Erythroblast (primary cell): ENCODE measurements at regions not wholly inside any gene's neighbourhood (a gene's known extent, or its start where the extent isn't known, plus 50 kb on each side); places are given as distances from the start of the nearest gene placed in this dataset.
A peak's percentile ranks its signal among the peaks of the same experiment; 100 is the strongest.
"Not testable (repeated sequence)": the region's sequence is repeated elsewhere in the genome, so short reads cannot be mapped to it uniquely, and the experiment has no call there.

ENCODE experiments used
- DNase-seq, 2 experiments: peaks; one replicate each; lab custom pipeline; 2025; lab: John Stamatoyannopoulos, UW
- GATA1 ChIP-seq: IDR thresholded peaks from 2 replicates; pipeline ENCODE4 v1.6.1; 2011; ENCODE audit warnings: low read depth, mild to moderate bottlenecking, control low read depth, low read length, moderate library complexity
- POLR2A ChIP-seq: IDR thresholded peaks from 2 replicates; pipeline ENCODE4 v1.6.1; 2011; ENCODE audit warnings: mild to moderate bottlenecking, low read length

DNA sequence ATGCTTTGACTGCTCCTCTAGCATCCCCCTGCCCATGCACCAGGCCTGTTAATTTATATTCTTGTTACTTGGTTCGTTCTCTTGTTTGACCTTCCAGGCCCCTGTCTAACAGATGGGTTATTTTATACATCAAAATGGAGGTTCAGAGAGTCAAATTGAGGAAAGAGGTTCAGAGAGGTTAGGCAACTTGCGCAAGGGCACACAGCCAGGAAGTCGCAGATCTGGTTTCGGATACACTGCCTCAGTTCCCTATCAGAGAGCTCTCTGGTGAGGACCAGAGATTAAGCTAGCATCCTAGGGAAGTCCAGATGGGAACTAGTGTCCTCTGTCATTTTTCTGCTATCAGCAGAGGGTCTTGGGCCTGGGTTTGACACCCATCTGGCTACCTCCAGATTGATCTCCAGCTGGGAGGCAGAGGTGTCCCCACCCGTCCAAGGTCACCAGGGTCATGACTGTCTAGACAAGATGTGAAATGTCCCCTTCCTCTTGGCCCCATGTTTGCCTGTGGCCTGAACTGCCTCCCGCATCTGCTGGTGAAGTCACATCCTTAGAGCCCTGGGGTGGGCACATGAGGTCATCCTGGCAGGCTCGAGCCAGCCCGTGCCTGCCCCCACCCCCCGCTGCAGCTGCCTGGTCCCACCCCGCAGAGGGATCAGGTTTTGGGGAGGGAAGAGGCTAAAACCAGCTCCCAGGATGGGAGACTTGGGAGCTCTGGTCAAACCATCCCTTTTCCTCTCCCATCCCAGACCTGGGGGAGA is 84.3 kb upstream of the NCOR2 start:
- TF ChIP-seq POLR2A (no peak), GATA1 (no peak)
- DNase-seq = no peak

DNA sequence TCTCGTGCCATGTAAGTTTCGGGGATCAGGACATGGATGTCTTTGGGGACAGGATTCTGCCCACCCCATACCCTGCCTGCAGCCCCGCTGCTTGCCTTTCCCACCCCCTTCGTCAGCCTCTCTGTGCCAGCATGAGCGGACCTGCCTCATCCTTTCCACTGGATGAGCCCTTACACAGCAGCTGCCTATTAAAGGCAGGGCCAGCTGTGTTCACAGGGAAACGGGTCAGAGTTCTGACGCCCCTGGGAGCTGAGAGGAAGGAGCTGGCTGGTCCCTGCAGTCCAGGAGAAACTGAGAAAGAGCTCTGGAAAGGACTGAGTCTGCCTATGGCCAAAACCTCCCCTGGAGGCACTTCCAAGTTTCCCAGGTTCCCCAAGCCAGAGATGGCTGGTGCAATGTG is 83.5 kb upstream of the NCOR2 start:
- no peak for DNase-seq
- TF ChIP-seq GATA1 = no peak
- no peak for TF ChIP-seq POLR2A

DNA sequence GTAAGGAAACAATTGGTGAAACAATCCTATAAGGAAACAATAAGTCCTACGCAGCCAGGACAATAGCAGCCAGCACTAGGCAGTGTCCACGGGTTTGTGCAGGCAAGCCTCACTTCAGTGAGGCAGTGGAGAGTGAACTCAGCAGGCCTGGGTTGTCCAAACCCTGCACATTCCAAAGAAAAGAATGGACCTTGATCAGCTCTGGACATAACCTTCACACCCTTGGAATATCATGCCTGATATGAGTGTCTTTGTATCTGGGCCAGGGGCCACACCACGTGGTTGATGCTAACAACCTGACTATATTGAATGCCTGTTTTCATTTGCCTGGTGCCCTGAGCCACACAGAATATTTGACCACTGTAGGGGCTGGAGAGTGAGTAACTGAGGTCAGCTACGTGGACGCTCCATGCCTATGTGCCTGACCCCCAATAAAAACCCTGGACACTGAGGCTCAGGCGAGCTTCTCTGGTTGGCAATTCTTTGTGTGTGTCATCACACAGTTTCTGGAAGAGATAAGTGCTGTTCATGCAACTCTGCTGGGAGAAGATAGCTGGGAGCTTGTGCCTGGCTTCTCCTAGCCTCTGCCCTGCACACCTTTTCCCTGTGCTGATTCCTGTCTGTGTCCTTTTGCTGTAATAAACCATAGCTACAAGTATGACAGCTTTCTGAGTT is 81.4 kb upstream of the NCOR2 start:
- TF ChIP-seq GATA1 = no peak
- no peak for TF ChIP-seq POLR2A
- peak; percentile 9 to 18 for DNase-seq

DNA sequence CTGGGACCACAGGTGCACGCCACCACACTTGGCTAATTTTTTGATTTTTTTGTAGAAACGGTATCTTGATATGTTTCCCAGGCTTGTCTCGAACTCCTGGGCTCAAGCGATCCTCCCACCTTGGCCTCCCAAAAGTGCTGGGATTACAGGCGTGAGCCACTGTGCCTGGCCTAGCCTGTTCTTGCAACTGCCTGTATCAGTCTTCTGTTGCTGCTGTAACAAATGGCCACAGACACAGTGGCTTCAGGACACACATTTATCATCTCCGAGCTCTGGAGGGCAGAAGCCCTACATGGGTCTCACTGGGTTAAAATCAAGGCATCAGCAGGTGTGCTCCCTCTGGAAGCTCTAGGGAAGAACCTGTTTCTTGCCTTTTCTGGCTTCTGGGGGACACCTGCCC is 79.9 kb upstream of the NCOR2 start:
- no peak for TF ChIP-seq POLR2A
- no peak for TF ChIP-seq GATA1
- DNase-seq = no peak

DNA sequence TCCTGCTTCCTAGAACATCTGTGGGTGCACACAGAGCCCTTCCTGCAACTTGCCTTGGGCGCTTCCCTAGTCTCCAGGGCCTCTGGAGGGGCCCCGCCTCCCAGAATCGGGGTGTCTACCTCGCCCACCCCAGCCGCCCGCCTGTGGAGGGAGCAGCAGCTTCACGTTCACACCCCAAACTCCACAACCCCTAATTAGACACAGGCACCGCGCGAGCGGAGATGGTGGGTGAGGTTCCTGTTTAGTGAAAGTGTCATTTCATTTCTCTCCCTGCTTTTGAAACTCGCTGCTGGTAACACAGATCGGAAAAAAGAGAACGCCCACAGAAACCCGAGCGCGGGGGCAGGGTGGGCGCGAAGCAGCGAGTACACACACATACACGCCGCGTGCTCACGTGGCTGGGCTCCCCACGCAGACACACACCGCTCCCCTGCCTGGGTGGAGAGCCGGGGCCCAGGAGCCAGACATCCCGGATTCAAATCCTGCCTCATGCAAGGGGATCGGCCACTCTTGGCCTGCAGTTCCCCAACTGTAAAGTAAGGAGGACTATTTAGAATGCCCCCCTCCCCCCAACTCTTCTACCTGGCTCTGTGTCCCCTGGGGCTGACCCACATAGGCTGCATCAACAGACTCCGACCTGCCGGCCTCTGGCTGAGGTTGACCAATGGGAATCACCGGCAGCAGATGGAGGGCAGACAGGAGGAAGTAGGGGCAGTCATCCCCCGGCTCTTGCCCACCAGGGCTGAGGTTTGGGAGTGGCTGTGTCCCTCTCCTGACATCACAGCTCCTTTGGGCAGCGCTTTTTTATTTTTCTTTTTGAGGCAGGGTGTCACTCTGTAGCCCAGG is 79.2 kb upstream of the NCOR2 start:
- no peak for DNase-seq
- TF ChIP-seq GATA1 = no peak
- no peak for TF ChIP-seq POLR2A

DNA sequence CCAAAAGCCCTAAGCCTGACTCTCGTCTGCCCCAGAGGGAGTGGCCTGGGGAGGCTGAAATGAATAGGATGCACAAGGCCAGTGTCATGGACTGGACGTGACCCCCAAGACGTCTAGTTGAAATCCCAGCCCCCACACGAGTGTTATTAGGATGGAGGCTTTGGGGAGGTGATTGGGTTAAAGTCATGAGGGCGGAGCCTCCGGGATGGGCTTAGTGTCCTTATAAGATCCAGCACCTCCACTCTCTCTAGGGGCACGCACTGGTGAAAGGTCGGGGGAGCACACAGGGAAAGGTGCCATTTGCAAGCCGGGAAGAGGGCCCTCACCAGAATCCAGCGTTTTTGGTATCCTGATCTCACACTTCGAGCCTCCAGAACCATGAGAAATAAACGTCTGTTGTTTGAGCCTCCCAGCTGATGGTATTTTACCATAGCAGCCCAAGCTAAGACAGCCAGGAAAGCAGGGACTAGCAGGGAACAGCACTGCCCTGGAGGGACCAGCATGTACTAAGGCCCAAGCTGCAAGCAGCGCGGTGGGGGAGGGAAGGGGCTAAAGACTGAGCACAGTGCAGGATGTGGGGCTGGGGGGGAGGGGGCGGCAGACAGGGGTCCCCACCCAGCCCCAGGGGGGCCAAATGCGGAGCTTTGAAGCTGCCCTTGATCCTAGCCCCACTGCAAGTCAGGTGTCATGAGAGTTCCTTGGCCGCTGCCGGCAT is 78.3 kb upstream of the NCOR2 start:
- no peak for DNase-seq
- no peak for TF ChIP-seq POLR2A
- no peak for TF ChIP-seq GATA1

DNA sequence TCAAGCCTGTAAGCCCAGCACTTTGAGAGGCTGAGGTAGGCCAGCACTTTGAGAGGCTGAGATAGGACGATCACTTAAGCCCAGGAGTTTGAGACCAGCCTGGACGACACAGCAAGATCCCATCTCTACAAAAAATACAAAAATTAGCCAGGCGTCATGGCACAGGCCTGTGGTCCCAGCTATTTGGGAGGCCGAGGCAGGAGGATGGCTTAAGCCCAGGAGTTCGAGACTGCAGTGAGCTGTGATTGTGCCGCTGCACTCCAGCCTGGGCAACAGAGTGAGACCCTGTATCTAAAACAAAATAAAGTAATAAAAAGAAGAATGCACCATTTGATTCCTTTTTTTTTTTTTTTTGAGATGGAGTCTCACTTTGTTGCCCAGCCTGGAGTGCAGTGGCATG is 76.4 kb upstream of the NCOR2 start:
- DNase-seq = not testable (repeated sequence)

DNA sequence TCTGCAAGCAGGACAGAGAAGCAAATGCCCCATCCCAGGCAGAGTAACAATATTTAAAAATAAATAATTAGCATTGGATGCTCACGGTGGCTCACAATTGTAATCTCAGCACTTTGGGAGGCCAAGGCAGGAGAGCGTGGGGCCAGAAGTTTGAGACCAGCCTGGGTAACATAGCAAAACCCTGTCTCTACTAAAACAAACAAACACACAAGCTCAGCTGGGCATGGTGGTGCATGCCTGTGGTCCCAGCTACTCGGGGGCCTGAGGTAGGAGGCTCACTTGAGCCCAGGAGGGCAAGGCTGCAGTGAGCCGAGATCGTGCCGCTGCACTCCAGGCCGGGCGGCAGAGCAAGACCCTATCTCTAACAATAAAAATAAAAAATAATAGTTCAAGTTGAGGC is 74.7 kb upstream of the NCOR2 start:
- no peak for TF ChIP-seq GATA1
- no peak for TF ChIP-seq POLR2A
- no peak for DNase-seq

DNA sequence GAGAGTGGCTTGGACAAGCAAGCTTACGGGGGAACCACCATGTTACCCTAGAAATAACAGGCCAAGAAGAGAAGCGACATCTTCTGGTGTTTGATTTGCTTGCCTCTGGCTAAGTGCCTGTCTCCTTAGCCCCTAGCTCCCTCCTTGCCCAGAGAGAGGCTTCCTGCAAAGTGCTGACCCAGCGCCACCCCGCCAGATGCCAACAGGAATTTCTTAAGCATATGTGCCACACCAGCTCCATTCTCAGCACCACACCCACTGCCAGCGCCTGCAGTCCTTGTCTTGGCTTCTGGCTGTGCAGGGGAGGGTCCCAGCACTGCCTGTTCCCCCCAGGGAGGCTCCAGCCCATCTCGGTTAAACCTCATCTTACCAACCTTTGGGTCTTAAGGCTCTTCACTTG is 74.2 kb upstream of the NCOR2 start:
- no peak for TF ChIP-seq POLR2A
- no peak for TF ChIP-seq GATA1
- DNase-seq = no peak

DNA sequence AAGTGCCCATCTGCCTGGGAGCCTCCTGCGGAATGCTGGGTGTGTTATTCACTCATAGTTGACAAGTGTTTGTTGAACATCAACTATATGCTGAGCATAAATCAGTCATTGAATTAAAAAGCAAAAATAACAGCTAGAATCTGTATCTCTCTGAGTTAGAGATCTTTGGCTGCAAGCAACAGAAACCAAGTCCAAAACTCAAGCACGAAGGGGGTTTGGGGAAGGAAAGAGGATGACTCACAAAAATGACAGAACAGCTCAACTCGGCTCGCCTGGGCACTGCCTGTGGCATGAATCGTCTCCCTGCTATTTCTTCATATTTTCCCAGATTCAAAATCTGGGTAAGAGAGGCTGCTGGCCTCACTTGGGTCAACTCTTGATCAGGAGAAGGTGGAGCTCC is 72.6 kb upstream of the NCOR2 start:
- no peak for TF ChIP-seq POLR2A
- TF ChIP-seq GATA1 = no peak
- DNase-seq = no peak

DNA sequence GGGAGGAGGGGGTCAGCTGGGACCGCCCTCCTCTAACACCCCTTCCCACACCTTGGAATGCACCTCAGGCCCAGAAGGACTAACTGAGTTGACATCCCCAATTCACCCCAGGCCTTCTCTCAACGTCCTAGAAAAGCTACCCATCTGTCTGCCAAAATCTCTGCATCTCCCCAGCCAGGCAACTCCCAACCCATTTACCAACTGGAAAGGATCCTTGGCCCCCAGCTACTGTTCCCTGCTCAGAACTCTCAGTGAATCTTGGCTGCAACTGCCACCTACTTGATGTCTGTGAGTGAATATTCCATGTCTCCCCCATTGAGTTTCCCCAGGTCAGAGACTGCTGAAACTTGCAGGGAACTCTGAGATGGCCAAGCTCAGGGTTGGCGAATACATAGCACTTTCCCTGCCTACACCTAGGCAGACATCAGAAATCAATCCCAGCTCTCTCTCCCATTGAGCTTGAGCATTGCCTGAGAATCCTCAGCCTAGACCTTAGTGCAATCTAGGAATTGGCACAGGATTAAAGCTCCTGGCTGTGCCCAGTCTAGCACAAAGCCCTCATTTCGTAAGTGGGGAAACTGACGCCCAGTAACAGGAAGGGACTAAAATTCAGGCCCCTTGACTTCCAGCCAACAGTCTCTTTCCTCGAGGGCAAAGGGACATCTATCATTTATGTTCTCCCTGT is 71.9 kb upstream of the NCOR2 start:
- TF ChIP-seq POLR2A (no peak), GATA1 (no peak)
- no peak for DNase-seq

DNA sequence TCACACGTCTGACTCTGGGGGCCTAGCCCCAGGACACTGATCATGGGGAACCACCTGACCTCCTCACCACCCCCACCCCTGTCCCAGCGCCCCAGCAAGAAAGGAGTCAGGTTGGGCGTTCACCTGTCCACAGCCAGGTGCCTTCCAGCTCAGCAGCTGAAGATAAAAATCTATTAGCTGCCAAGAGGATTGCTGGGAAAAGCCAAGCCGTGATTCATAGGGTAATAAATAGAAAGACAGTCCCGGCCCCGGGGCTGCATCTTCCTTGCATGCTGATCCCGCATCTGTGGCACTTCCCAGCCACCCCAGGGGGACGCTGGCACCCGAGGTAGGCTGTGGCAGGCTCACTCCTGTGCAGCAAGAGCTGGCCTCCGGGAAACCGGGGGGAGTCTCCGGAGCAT is 70.2 kb upstream of the NCOR2 start:
- DNase-seq = no peak

DNA sequence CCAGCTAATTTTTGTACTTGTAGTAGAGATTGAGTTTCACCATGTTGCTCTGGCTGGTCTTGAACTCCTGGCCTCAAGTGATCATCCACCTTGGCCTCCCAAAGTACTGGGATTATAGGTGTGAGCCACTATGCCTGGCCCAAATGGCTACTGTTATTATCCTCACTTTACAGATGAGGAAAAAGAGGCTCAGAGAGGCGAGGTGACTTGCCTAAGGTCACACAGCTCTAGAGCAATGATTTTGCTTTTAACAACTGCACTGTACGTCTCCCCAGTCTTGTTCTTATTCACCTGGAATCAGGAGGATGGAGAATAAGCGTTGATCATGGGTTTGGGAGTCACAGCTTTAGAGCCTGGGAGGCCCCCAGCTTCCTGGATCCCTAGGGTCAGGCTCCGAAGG is 69.8 kb upstream of the NCOR2 start:
- no peak for DNase-seq
- no peak for TF ChIP-seq GATA1

More for the DNA sequence above, 70.2 kb upstream of the NCOR2 start:
- TF ChIP-seq GATA1 (no peak), POLR2A (no peak)
